GM23338 (cell line): ENCODE measurements at regions not wholly inside any gene's neighbourhood (a gene's known extent, or its start where the extent isn't known, plus 50 kb on each side); places are given as distances from the start of the nearest gene placed in this dataset.

ENCODE experiments used
- ATAC-seq: fragments of 200-7000 bp; cut with Tn5 transposase; 3 replicates; pipeline ENCODE4 v1.9.1; 2020
- DNase-seq: peaks from one replicate; pipeline ENCODE4 v3.0.0-alpha.2; 2015; ENCODE audit warnings: low spot score
- H2AFZ ChIP-seq: fragments of 200-600 bp; sonication (generic); 2 replicates; pipeline ENCODE4 v1.8.0; 2016; ENCODE audit warnings: antibody characterized with exemption, mild to moderate bottlenecking, moderate library complexity
- H3F3A ChIP-seq: fragments of 200-600 bp; sonication (generic); replicated peaks from 2 replicates; pipeline ENCODE4 v1.8.0; 2017; ENCODE audit warnings: antibody characterized with exemption, mixed run types, low read depth
- H3K27ac ChIP-seq: fragments of 200-600 bp; sonication (generic); 2 replicates; pipeline ENCODE4 v1.6.1; 2016; ENCODE audit warnings: low read depth
- H3K27me3 ChIP-seq: fragments of 200-600 bp; sonication (generic); 2 replicates; pipeline ENCODE4 v1.8.0; 2016; ENCODE audit warnings: mild to moderate bottlenecking, mixed run types, moderate library complexity; ENCODE audit not compliant: insufficient read depth
- H3K36me3 ChIP-seq: fragments of 200-600 bp; sonication (generic); 2 replicates; pipeline ENCODE4 v1.8.0; 2016; ENCODE audit warnings: mild to moderate bottlenecking; ENCODE audit not compliant: insufficient read depth
- H3K4me1 ChIP-seq: fragments of 200-600 bp; sonication (generic); 2 replicates; pipeline ENCODE4 v1.8.0; 2016; ENCODE audit warnings: mild to moderate bottlenecking, moderate library complexity; ENCODE audit not compliant: insufficient read depth
- H3K4me2 ChIP-seq: fragments of 200-600 bp; sonication (generic); 2 replicates; pipeline ENCODE4 v1.7.1; 2017; ENCODE audit warnings: mixed run types
- H3K4me3 ChIP-seq: fragments of 200-600 bp; sonication (generic); 2 replicates; pipeline ENCODE4 v1.6.1; 2016; ENCODE audit warnings: mixed run types
- H3K79me2 ChIP-seq: fragments of 200-600 bp; sonication (generic); replicated peaks from 2 replicates; pipeline ENCODE4 v1.8.0; 2017; ENCODE audit warnings: mild to moderate bottlenecking; ENCODE audit not compliant: insufficient read depth
- H3K9me2 ChIP-seq: fragments of 200-600 bp; sonication (generic); 2 replicates; pipeline ENCODE4 v1.8.0; 2017; ENCODE audit not compliant: insufficient read depth
- H4K20me1 ChIP-seq: fragments of 200-600 bp; sonication (generic); replicated peaks from 2 replicates; pipeline ENCODE4 v1.8.0; 2017; ENCODE audit warnings: mild to moderate bottlenecking; ENCODE audit not compliant: insufficient read depth
- H3K27ac Mint-ChIP-seq: 2 replicates; pipeline ENCODE4 v1.8.0; 2020; ENCODE audit warnings: inconsistent platforms, mild to moderate bottlenecking, moderate library complexity, mixed read lengths
- H3K27me3 Mint-ChIP-seq: 3 replicates; pipeline ENCODE4 v1.8.0; 2022; ENCODE audit warnings: low read depth, mild to moderate bottlenecking, moderate library complexity, mixed read lengths, inconsistent platforms; ENCODE audit not compliant: insufficient read depth, poor library complexity
- H3K36me3 Mint-ChIP-seq: 3 replicates; pipeline ENCODE4 v1.8.0; 2021; ENCODE audit warnings: low read depth, mild to moderate bottlenecking, inconsistent platforms, moderate library complexity, mixed read lengths
- H3K4me1 Mint-ChIP-seq: 3 replicates; pipeline ENCODE4 v1.8.0; 2020; ENCODE audit warnings: mild to moderate bottlenecking, inconsistent platforms, mixed read lengths
- H3K4me3 Mint-ChIP-seq: 3 replicates; pipeline ENCODE4 v1.8.0; 2021; ENCODE audit warnings: moderate library complexity, mild to moderate bottlenecking, inconsistent platforms, mixed read lengths
- H3K9me3 Mint-ChIP-seq: 3 replicates; pipeline ENCODE4 v1.8.0; 2020; ENCODE audit warnings: moderate library complexity, mild to moderate bottlenecking, inconsistent platforms, mixed read lengths
- CREB1 ChIP-seq: fragments of 250-450 bp; sonication (Bioruptor Pico); IDR thresholded peaks from 2 replicates; pipeline ENCODE4 v1.5.0; 2020; ENCODE audit warnings: low read depth, mild to moderate bottlenecking, moderate library complexity
- EZH2 ChIP-seq: fragments of 200-600 bp; sonication (generic); IDR thresholded peaks from one replicate; pipeline ENCODE4 v1.8.0; 2017; ENCODE audit warnings: antibody characterized with exemption, mild to moderate bottlenecking, low read depth; ENCODE audit not compliant: unreplicated experiment
- EZH2phosphoT487 ChIP-seq: fragments of 200-600 bp; sonication (generic); IDR thresholded peaks from one replicate; pipeline ENCODE4 v1.8.1; 2018; ENCODE audit warnings: antibody characterized with exemption; ENCODE audit not compliant: unreplicated experiment
- POLR2AphosphoS5 ChIP-seq: IDR thresholded peaks from 2 replicates; pipeline ENCODE4 v1.6.1; 2016; ENCODE audit warnings: antibody characterized with exemption, low read depth
- STAT1 ChIP-seq: IDR thresholded peaks from one replicate; pipeline ENCODE4 v1.6.1; 2016; ENCODE audit warnings: antibody characterized with exemption; ENCODE audit not compliant: unreplicated experiment
- ZNF331 ChIP-seq: fragments of 250-450 bp; sonication (Bioruptor Pico); IDR thresholded peaks from 2 replicates; pipeline ENCODE4 v1.5.0; 2020; ENCODE audit warnings: low read depth, mild to moderate bottlenecking, moderate library complexity
- TF ChIP-seq, protein P1 (sequence below): fragments of 250-450 bp; sonication (Bioruptor Pico); IDR thresholded peaks from 2 replicates; pipeline ENCODE4 v1.5.0; 2020; ENCODE audit warnings: mild to moderate bottlenecking, moderate library complexity
- TF ChIP-seq, protein P2 (sequence below): IDR thresholded peaks from one replicate; pipeline ENCODE4 v1.6.1; 2018; ENCODE audit warnings: antibody characterized with exemption; ENCODE audit not compliant: unreplicated experiment
- TF ChIP-seq, protein P3 (sequence below): IDR thresholded peaks from 2 replicates; pipeline ENCODE4 v1.6.1; 2016; ENCODE audit warnings: antibody characterized with exemption
- TF ChIP-seq, protein P4 (sequence below), 2 experiments: fragments of 200-600 bp in 1 of 2; sonication (generic) in 1 of 2; conservative IDR thresholded peaks; 2 replicates each; pipeline versions ENCODE4 v1.5.1 to v1.6.1; 2016 to 2017; ENCODE audit warnings: antibody characterized with exemption in 2 of 2, low read depth in 2 of 2, mild to moderate bottlenecking in 2 of 2, moderate library complexity in 1 of 2

DNA sequence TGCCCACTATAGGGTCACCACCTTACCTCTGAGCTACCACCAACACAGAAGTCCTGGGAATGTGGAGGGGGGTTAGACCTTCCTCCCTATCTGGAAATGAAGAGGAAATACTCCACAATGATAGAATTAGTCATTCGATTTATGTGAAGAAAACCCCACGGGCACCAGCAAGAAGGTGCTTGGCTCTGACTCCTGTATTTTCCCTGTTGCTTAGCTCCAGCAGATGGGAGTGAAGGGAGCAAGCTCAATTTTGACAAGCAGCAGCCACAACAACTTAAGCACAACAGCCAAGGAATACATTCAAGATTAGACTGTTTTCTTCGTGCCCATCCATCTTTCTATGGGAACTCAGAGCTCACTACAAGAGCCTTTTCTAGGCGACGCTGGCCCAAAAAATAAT, 191.7 kb downstream of the SPTSSA start:
- ATAC-seq = no peak
- no peak for DNase-seq
- H3K27ac Mint-ChIP-seq = no peak overlapping the region
- Histone ChIP-seq H3K27me3 (no peaks in the 10 kb centered on the region), H4K20me1 (no peaks in the 10 kb centered on the region), H3F3A (no peaks in the 10 kb centered on the region), H2AFZ (no peak overlapping the region), H3K79me2 (no peaks in the 10 kb centered on the region), H3K4me2 (no peak overlapping the region), H3K36me3 (no peaks in the 10 kb centered on the region), H3K9me2 (0 out of 2 replicates have a peak, but pooled peaks cover 11% of the 10 kb centered on the region), H3K4me1 (no peaks in the 10 kb centered on the region), H3K27ac (no peak overlapping the region), H3K4me3 (no peak overlapping the region)
- no peaks in the 10 kb centered on the region for H3K36me3 Mint-ChIP-seq
- no peaks in the 10 kb centered on the region for H3K4me1 Mint-ChIP-seq
- H3K9me3 Mint-ChIP-seq = no peaks in the 10 kb centered on the region
- no peak overlapping the region for H3K4me3 Mint-ChIP-seq
- peaks cover 3% of the 10 kb centered on the region for H3K27me3 Mint-ChIP-seq
- TF ChIP-seq, protein P1, sequence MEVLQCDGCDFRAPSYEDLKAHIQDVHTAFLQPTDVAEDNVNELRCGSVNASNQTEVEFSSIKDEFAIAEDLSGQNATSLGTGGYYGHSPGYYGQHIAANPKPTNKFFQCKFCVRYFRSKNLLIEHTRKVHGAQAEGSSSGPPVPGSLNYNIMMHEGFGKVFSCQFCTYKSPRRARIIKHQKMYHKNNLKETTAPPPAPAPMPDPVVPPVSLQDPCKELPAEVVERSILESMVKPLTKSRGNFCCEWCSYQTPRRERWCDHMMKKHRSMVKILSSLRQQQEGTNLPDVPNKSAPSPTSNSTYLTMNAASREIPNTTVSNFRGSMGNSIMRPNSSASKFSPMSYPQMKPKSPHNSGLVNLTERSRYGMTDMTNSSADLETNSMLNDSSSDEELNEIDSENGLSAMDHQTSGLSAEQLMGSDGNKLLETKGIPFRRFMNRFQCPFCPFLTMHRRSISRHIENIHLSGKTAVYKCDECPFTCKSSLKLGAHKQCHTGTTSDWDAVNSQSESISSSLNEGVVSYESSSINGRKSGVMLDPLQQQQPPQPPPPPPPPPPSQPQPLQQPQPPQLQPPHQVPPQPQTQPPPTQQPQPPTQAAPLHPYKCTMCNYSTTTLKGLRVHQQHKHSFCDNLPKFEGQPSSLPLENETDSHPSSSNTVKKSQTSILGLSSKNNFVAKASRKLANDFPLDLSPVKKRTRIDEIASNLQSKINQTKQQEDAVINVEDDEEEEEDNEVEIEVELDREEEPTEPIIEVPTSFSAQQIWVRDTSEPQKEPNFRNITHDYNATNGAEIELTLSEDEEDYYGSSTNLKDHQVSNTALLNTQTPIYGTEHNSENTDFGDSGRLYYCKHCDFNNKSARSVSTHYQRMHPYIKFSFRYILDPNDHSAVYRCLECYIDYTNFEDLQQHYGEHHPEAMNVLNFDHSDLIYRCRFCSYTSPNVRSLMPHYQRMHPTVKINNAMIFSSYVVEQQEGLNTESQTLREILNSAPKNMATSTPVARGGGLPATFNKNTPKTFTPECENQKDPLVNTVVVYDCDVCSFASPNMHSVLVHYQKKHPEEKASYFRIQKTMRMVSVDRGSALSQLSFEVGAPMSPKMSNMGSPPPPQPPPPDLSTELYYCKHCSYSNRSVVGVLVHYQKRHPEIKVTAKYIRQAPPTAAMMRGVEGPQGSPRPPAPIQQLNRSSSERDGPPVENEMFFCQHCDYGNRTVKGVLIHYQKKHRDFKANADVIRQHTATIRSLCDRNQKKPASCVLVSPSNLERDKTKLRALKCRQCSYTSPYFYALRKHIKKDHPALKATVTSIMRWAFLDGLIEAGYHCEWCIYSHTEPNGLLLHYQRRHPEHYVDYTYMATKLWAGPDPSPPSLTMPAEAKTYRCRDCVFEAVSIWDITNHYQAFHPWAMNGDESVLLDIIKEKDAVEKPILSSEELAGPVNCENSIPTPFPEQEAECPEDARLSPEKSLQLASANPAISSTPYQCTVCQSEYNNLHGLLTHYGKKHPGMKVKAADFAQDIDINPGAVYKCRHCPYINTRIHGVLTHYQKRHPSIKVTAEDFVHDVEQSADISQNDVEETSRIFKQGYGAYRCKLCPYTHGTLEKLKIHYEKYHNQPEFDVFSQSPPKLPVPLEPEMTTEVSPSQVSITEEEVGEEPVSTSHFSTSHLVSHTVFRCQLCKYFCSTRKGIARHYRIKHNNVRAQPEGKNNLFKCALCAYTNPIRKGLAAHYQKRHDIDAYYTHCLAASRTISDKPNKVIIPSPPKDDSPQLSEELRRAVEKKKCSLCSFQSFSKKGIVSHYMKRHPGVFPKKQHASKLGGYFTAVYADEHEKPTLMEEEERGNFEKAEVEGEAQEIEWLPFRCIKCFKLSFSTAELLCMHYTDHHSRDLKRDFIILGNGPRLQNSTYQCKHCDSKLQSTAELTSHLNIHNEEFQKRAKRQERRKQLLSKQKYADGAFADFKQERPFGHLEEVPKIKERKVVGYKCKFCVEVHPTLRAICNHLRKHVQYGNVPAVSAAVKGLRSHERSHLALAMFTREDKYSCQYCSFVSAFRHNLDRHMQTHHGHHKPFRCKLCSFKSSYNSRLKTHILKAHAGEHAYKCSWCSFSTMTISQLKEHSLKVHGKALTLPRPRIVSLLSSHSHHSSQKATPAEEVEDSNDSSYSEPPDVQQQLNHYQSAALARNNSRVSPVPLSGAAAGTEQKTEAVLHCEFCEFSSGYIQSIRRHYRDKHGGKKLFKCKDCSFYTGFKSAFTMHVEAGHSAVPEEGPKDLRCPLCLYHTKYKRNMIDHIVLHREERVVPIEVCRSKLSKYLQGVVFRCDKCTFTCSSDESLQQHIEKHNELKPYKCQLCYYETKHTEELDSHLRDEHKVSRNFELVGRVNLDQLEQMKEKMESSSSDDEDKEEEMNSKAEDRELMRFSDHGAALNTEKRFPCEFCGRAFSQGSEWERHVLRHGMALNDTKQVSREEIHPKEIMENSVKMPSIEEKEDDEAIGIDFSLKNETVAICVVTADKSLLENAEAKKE (CRISPR knock-in tag) = no peak
- no peak for TF ChIP-seq EZH2phosphoT487

DNA sequence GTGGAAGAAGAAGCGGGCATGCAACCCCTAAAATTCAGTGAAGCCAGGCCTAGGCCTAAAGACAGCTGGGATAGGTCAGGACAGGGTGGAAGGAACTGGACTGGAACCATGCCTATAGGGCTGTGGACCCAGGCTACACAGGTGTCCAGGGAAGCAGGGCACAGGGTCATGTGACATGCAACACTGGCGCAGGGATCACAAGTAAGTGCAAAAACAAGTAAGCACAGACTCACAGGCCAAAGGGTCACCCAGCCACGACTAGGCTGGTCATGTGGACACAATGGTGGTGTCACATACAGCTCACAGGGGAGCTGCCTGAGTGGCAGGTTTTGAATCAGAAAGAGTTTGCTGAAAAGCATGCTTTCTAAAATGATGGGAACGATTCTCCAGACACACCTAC, 195.7 kb downstream of the SPTSSA start:
- Histone ChIP-seq H3K27me3 (no peaks in the 10 kb centered on the region), H3K27ac (no peak overlapping the region), H3K9me2 (0 out of 2 replicates have a peak, but pooled peaks cover 11% of the 10 kb centered on the region), H3K36me3 (no peaks in the 10 kb centered on the region), H3K79me2 (no peaks in the 10 kb centered on the region), H3F3A (no peaks in the 10 kb centered on the region), H3K4me1 (no peaks in the 10 kb centered on the region; the same call in 1 of the 2 replicates), H3K4me2 (no peak overlapping the region), H2AFZ (no peak overlapping the region), H4K20me1 (no peaks in the 10 kb centered on the region), H3K4me3 (no peak overlapping the region)
- no peak for ATAC-seq
- H3K36me3 Mint-ChIP-seq = no peaks in the 10 kb centered on the region
- H3K4me3 Mint-ChIP-seq = no peak overlapping the region
- DNase-seq = no peak
- H3K27me3 Mint-ChIP-seq = peaks cover 1% of the 10 kb centered on the region
- H3K9me3 Mint-ChIP-seq = no peaks in the 10 kb centered on the region
- H3K4me1 Mint-ChIP-seq = no peaks in the 10 kb centered on the region; the same call in 2 of the 3 replicates
- no peak overlapping the region for H3K27ac Mint-ChIP-seq
- TF ChIP-seq EZH2 (no peak), ZNF331 (CRISPR knock-in tag) (no peak), CREB1 (no peak), POLR2AphosphoS5 (no peak), EZH2phosphoT487 (no peak), STAT1 (no peak)
- TF ChIP-seq, protein P2, sequence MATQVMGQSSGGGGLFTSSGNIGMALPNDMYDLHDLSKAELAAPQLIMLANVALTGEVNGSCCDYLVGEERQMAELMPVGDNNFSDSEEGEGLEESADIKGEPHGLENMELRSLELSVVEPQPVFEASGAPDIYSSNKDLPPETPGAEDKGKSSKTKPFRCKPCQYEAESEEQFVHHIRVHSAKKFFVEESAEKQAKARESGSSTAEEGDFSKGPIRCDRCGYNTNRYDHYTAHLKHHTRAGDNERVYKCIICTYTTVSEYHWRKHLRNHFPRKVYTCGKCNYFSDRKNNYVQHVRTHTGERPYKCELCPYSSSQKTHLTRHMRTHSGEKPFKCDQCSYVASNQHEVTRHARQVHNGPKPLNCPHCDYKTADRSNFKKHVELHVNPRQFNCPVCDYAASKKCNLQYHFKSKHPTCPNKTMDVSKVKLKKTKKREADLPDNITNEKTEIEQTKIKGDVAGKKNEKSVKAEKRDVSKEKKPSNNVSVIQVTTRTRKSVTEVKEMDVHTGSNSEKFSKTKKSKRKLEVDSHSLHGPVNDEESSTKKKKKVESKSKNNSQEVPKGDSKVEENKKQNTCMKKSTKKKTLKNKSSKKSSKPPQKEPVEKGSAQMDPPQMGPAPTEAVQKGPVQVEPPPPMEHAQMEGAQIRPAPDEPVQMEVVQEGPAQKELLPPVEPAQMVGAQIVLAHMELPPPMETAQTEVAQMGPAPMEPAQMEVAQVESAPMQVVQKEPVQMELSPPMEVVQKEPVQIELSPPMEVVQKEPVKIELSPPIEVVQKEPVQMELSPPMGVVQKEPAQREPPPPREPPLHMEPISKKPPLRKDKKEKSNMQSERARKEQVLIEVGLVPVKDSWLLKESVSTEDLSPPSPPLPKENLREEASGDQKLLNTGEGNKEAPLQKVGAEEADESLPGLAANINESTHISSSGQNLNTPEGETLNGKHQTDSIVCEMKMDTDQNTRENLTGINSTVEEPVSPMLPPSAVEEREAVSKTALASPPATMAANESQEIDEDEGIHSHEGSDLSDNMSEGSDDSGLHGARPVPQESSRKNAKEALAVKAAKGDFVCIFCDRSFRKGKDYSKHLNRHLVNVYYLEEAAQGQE = no peak
- TF ChIP-seq, protein P3, sequence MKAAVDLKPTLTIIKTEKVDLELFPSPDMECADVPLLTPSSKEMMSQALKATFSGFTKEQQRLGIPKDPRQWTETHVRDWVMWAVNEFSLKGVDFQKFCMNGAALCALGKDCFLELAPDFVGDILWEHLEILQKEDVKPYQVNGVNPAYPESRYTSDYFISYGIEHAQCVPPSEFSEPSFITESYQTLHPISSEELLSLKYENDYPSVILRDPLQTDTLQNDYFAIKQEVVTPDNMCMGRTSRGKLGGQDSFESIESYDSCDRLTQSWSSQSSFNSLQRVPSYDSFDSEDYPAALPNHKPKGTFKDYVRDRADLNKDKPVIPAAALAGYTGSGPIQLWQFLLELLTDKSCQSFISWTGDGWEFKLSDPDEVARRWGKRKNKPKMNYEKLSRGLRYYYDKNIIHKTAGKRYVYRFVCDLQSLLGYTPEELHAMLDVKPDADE = no peak
- TF ChIP-seq, protein P4, sequence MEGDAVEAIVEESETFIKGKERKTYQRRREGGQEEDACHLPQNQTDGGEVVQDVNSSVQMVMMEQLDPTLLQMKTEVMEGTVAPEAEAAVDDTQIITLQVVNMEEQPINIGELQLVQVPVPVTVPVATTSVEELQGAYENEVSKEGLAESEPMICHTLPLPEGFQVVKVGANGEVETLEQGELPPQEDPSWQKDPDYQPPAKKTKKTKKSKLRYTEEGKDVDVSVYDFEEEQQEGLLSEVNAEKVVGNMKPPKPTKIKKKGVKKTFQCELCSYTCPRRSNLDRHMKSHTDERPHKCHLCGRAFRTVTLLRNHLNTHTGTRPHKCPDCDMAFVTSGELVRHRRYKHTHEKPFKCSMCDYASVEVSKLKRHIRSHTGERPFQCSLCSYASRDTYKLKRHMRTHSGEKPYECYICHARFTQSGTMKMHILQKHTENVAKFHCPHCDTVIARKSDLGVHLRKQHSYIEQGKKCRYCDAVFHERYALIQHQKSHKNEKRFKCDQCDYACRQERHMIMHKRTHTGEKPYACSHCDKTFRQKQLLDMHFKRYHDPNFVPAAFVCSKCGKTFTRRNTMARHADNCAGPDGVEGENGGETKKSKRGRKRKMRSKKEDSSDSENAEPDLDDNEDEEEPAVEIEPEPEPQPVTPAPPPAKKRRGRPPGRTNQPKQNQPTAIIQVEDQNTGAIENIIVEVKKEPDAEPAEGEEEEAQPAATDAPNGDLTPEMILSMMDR (conservative IDR thresholded peaks at IDR 0.05; ENCODE audit: low read depth in 2 of 2) = no peak
